Erythroblast (primary cell): ENCODE measurements at regions not wholly inside any gene's neighbourhood (a gene's known extent, or its start where the extent isn't known, plus 50 kb on each side); places are given as distances from the start of the nearest gene placed in this dataset.

Experiments
- GATA1 ChIP-seq: IDR thresholded peaks from 2 replicates; pipeline ENCODE4 v1.6.1; 2011; ENCODE audit warnings: low read depth, mild to moderate bottlenecking, control low read depth, low read length, moderate library complexity
- POLR2A ChIP-seq: IDR thresholded peaks from 2 replicates; pipeline ENCODE4 v1.6.1; 2011; ENCODE audit warnings: mild to moderate bottlenecking, low read length

GRCh38 chr2:147013696-147014392 lies 831.0 kb upstream of the ACVR2A start:
- TF ChIP-seq POLR2A (no peak), GATA1 (no peak)
